Osteocyte (in vitro differentiated cells): ENCODE measurements at regions not wholly inside any gene's neighbourhood (a gene's known extent, or its start where the extent isn't known, plus 50 kb on each side); places are given as distances from the start of the nearest gene placed in this dataset.

Experiments used
- DNase-seq: peaks from one replicate; pipeline ENCODE4 v3.0.0; 2021; ENCODE audit warnings: mixed read lengths; ENCODE audit not compliant: unreplicated experiment; ENCODE audit errors: extremely low spot score
- H3K27ac Mint-ChIP-seq: one replicate; pipeline ENCODE4 v1.8.0; 2021; ENCODE audit warnings: mild to moderate bottlenecking, mixed read lengths; ENCODE audit not compliant: unreplicated experiment
- H3K27me3 Mint-ChIP-seq: one replicate; pipeline ENCODE4 v1.8.0; 2021; ENCODE audit warnings: mixed read lengths; ENCODE audit not compliant: unreplicated experiment
- H3K36me3 Mint-ChIP-seq: one replicate; pipeline ENCODE4 v1.8.0; 2021; ENCODE audit warnings: mixed read lengths; ENCODE audit not compliant: unreplicated experiment
- H3K4me1 Mint-ChIP-seq: one replicate; pipeline ENCODE4 v1.8.0; 2021; ENCODE audit warnings: mixed read lengths; ENCODE audit not compliant: unreplicated experiment
- H3K4me3 Mint-ChIP-seq: one replicate; pipeline ENCODE4 v1.8.0; 2021; ENCODE audit warnings: mild to moderate bottlenecking, moderate library complexity, mixed read lengths; ENCODE audit not compliant: unreplicated experiment
- H3K9me3 Mint-ChIP-seq: one replicate; pipeline ENCODE4 v1.8.0; 2021; ENCODE audit warnings: mixed read lengths; ENCODE audit not compliant: unreplicated experiment
- CTCF ChIP-seq: fragments of 200-600 bp; sonication (generic); IDR thresholded peaks from 2 replicates; pipeline ENCODE4 v1.5.0; 2021; ENCODE audit warnings: antibody characterized with exemption, mild to moderate bottlenecking, moderate library complexity

- H3K36me3 Mint-ChIP-seq: peaks cover 2% of the 10 kb centered on the region
- peak overlapping the region; percentile 72 for H3K27ac Mint-ChIP-seq
These were observed 304.3 kb downstream of the CDCA7 start for GRCh38 chr2:173658946-173659371.

GRCh38 chr2:173659509-173659908 is 304.8 kb downstream of the CDCA7 start:
- Mint-ChIP-seq H3K27me3 (no peaks in the 10 kb centered on the region), H3K9me3 (no peaks in the 10 kb centered on the region), H3K27ac (no peak overlapping the region), H3K4me1 (peaks cover 32% of the 10 kb centered on the region), H3K4me3 (no peak overlapping the region), H3K36me3 (peaks cover 2% of the 10 kb centered on the region)
- no peak for TF ChIP-seq CTCF
- no peak for DNase-seq

More at GRCh38 chr2:173658946-173659371, 304.3 kb downstream of the CDCA7 start:
- no peaks in the 10 kb centered on the region for H3K27me3 Mint-ChIP-seq
- no peak for TF ChIP-seq CTCF
- H3K4me3 Mint-ChIP-seq: no peak overlapping the region
- no peak for DNase-seq
- H3K9me3 Mint-ChIP-seq: no peaks in the 10 kb centered on the region
- peaks cover 35% of the 10 kb centered on the region for H3K4me1 Mint-ChIP-seq

GRCh38 chr2:173661586-173661985 is 303.6 kb downstream of the SP3 start:
- Mint-ChIP-seq H3K36me3 (peaks cover 2% of the 10 kb centered on the region), H3K27ac (no peak overlapping the region), H3K9me3 (no peaks in the 10 kb centered on the region), H3K4me3 (no peak overlapping the region), H3K27me3 (no peaks in the 10 kb centered on the region), H3K4me1 (peaks cover 20% of the 10 kb centered on the region)
- no peak for TF ChIP-seq CTCF
- DNase-seq: no peak

DNA sequence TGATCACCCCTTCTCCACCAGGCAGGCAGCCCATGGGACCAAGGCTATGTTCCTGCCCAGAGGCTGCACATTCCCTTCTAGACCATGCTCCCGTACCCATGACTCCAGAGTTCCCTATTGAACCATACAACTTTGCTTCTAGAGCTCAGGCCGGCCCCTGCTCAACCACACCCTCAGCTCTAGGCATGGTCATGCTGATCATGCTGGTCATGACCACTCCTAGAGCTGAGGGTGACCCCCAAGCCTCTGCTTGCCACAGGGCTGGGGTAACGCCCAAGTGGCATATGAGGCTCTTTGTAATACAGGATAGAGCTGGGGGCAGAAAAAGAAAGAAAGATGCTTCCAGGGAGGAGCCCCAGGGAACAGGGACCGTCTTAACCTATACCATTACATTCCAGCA is 301.8 kb downstream of the SP3 start:
- DNase-seq: no peak
- TF ChIP-seq CTCF: no peak
- no peak overlapping the region for H3K4me3 Mint-ChIP-seq
- H3K36me3 Mint-ChIP-seq: peaks cover 2% of the 10 kb centered on the region
- H3K27me3 Mint-ChIP-seq: no peaks in the 10 kb centered on the region
- H3K4me1 Mint-ChIP-seq: peaks cover 12% of the 10 kb centered on the region
- H3K27ac Mint-ChIP-seq: no peak overlapping the region
- H3K9me3 Mint-ChIP-seq: no peaks in the 10 kb centered on the region

GRCh38 chr2:173663835-173664512 is 301.2 kb downstream of the SP3 start:
- no peak for DNase-seq
- Mint-ChIP-seq H3K27ac (no peak overlapping the region), H3K4me1 (peaks cover 6% of the 10 kb centered on the region), H3K9me3 (no peaks in the 10 kb centered on the region), H3K36me3 (peaks cover 2% of the 10 kb centered on the region), H3K27me3 (no peaks in the 10 kb centered on the region), H3K4me3 (no peak overlapping the region)
- TF ChIP-seq CTCF: no peak
